Duodenal mucosa (tissue), 2 donors: ENCODE measurements at regions not wholly inside any gene's neighbourhood (a gene's known extent, or its start where the extent isn't known, plus 50 kb on each side); places are given as distances from the start of the nearest gene placed in this dataset.

Source experiments
- H3K27ac ChIP-seq: one replicate; pipeline ENCODE4 v1.7.0; 2013; ENCODE audit warnings: low read depth, low read length
- H3K27me3 ChIP-seq, 2 donors: one replicate each; pipeline ENCODE4 v1.7.0; 2013; ENCODE audit warnings: low read length in 2 of 2, control low read depth in 1 of 2; ENCODE audit not compliant: insufficient read depth in 2 of 2, control insufficient read depth in 1 of 2
- H3K36me3 ChIP-seq, 2 donors: one replicate each; pipeline ENCODE4 v1.7.0; 2013; ENCODE audit warnings: low read length in 2 of 2, control low read depth in 1 of 2; ENCODE audit not compliant: insufficient read depth in 2 of 2, control insufficient read depth in 1 of 2
- H3K4me1 ChIP-seq, 2 donors: one replicate each; pipeline ENCODE4 v1.7.0; 2013; ENCODE audit warnings: low read length in 2 of 2, control low read depth in 1 of 2; ENCODE audit not compliant: insufficient read depth in 2 of 2, control insufficient read depth in 1 of 2
- H3K4me3 ChIP-seq, 2 donors: one replicate each; pipeline ENCODE4 v1.7.0; 2013; ENCODE audit warnings: low read length in 2 of 2, low read depth in 1 of 2
- H3K9ac ChIP-seq, 2 donors: one replicate each; pipeline ENCODE4 v1.7.0; 2013; ENCODE audit warnings: low read length in 2 of 2, low read depth in 1 of 2
- H3K9me3 ChIP-seq, 2 donors: one replicate each; pipeline ENCODE4 v1.7.0; 2013; ENCODE audit warnings: low read length in 2 of 2, control low read depth in 1 of 2; ENCODE audit not compliant: control insufficient read depth in 1 of 2

- Histone ChIP-seq H3K36me3 (peaks cover 12 to 46% of the 10 kb centered on the region in 2 donors), H3K27me3 (no peaks in the 10 kb centered on the region), H3K4me1 (peaks cover 27 to 36% of the 10 kb centered on the region in 2 donors), H3K27ac (no peak overlapping the region), H3K9ac (no peak overlapping the region), H3K9me3 (no peaks in the 10 kb centered on the region), H3K4me3 (no peak overlapping the region)
Observed at GRCh38 chr12:124399622-124400021, 104.7 kb downstream of the RFLNA start.

- H3K4me1 ChIP-seq = peaks cover 35 to 45% of the 10 kb centered on the region in 2 donors
Observed at GRCh38 chr12:124398578-124399227, 103.8 kb downstream of the RFLNA start.

GRCh38 chr12:124397807-124398577, 103.1 kb downstream of the RFLNA start:
- no peak overlapping the region for H3K27ac ChIP-seq
- no peaks in the 10 kb centered on the region for H3K27me3 ChIP-seq
- H3K9me3 ChIP-seq = no peaks in the 10 kb centered on the region
- peak overlapping the region in 1 of 2 donors; percentile 6 for H3K9ac ChIP-seq
- H3K4me3 ChIP-seq = no peak overlapping the region
- H3K36me3 ChIP-seq = peaks cover 12 to 55% of the 10 kb centered on the region in 2 donors
- H3K4me1 ChIP-seq = peaks cover 42 to 52% of the 10 kb centered on the region in 2 donors

More at GRCh38 chr12:124398578-124399227, 103.8 kb downstream of the RFLNA start:
- Histone ChIP-seq H3K36me3 (peaks cover 12 to 55% of the 10 kb centered on the region in 2 donors), H3K9me3 (no peaks in the 10 kb centered on the region), H3K4me3 (no peak overlapping the region), H3K27ac (no peak overlapping the region), H3K27me3 (no peaks in the 10 kb centered on the region), H3K9ac (no peak overlapping the region)

GRCh38 chr12:124397399-124397679, 102.4 kb downstream of the RFLNA start:
- H3K36me3 ChIP-seq = peaks cover 12 to 55% of the 10 kb centered on the region in 2 donors
- H3K9me3 ChIP-seq = no peaks in the 10 kb centered on the region
- H3K4me3 ChIP-seq = no peak overlapping the region
- H3K4me1 ChIP-seq = peaks cover 49 to 59% of the 10 kb centered on the region in 2 donors
- H3K27me3 ChIP-seq = no peaks in the 10 kb centered on the region
- peak overlapping the region in 1 of 2 donors; percentile 6 for H3K9ac ChIP-seq
- no peak overlapping the region for H3K27ac ChIP-seq

- Histone ChIP-seq H3K9ac (peak overlapping the region in 1 of 2 donors; percentile 6), H3K9me3 (no peaks in the 10 kb centered on the region), H3K36me3 (peaks cover 12 to 56% of the 10 kb centered on the region in 2 donors), H3K4me1 (peaks cover 54 to 65% of the 10 kb centered on the region in 2 donors), H3K27me3 (no peaks in the 10 kb centered on the region), H3K27ac (no peak overlapping the region), H3K4me3 (no peak overlapping the region)
Observed at GRCh38 chr12:124396544-124397398, 101.9 kb downstream of the RFLNA start.

DNA sequence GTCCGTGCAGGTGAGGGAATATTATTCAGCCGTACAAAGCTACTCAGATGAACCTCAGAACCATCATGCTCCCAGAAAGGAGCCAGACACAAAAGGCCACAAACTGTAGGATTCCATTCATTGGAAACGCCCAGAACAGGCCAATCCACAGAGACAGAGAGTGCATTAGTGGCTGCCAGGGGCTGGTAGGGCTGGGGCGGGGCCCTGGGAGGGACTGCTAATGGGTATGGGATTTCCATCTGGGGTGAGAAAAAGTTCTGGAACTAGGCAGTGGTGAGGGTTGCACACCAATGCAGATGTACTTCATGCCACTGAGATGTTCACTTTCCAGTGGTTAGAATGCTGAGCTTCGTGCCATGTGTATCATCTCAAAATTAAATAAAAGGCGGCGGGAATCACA, 101.1 kb downstream of the RFLNA start:
- Histone ChIP-seq H3K27me3 (no peaks in the 10 kb centered on the region), H3K9ac (no peak overlapping the region), H3K4me3 (no peak overlapping the region), H3K36me3 (peaks cover 9 to 55% of the 10 kb centered on the region in 2 donors), H3K27ac (no peak overlapping the region), H3K9me3 (no peaks in the 10 kb centered on the region), H3K4me1 (peaks cover 61 to 70% of the 10 kb centered on the region in 2 donors)

DNA sequence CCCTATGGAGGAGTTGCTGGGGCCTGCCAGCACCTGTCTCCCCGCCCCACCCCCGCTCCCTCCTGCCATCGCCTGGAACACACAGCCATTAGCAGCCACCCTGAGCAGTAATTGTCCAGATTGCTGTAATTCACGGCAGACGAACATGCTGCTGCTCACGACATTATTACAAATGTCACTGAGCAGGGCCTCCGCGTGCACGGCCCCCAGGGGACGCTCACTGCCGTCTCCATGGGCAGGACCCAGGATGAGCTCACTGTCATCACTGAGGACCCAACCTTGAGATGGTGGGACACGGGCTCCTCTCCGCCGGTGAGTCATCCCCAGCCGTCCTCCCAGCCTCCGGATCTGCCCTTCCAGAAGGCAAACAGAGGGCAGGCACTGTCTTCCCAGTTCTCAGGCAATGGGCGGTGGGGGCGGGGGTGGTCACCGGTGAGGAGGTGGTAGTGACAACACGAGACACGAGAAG, 100.4 kb downstream of the RFLNA start:
- H3K9me3 ChIP-seq = no peaks in the 10 kb centered on the region
- H3K36me3 ChIP-seq = peaks cover 4 to 50% of the 10 kb centered on the region in 2 donors
- H3K4me1 ChIP-seq = peaks cover 67 to 76% of the 10 kb centered on the region in 2 donors
- no peaks in the 10 kb centered on the region for H3K27me3 ChIP-seq
- no peak overlapping the region for H3K27ac ChIP-seq
- no peak overlapping the region for H3K9ac ChIP-seq
- H3K4me3 ChIP-seq = no peak overlapping the region

DNA sequence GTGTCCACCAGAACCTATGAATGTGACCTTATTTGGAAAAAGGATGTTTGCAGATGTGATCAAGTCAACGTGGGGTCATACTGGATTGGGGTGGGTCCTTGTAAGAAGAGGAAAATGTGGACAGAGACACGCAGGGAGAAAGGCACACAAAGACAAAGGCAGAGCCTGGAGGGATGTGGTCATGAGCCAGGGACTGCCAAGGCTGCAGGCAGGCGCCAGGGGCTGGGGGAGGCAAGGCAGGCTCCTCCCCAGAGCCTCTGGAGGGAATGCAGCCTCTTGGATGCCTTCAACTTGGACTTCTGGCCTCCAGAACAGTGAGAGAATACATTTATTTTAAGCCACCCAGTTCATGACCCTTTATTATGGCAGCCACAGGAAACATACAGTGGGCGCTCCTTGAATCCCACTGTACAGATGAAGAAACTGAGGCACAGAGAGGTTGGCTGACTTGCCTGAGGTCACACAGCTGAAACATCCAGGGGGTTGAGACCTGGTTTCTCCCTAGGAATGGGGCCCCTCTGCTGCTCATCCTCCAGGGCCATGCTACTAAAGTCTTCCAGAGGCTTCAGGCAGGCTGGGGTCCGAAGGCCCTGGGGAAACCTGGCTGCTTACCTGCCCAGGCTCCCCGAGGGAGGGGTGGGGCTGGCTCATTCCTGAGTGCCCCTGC, 99.7 kb downstream of the RFLNA start:
- H3K9me3 ChIP-seq = no peaks in the 10 kb centered on the region
- H3K4me1 ChIP-seq = peaks cover 74 to 82% of the 10 kb centered on the region in 2 donors
- H3K9ac ChIP-seq = no peak overlapping the region
- peaks cover 0 to 46% of the 10 kb centered on the region in 2 donors for H3K36me3 ChIP-seq
- no peaks in the 10 kb centered on the region for H3K27me3 ChIP-seq
- no peak overlapping the region for H3K27ac ChIP-seq
- no peak overlapping the region for H3K4me3 ChIP-seq

DNA sequence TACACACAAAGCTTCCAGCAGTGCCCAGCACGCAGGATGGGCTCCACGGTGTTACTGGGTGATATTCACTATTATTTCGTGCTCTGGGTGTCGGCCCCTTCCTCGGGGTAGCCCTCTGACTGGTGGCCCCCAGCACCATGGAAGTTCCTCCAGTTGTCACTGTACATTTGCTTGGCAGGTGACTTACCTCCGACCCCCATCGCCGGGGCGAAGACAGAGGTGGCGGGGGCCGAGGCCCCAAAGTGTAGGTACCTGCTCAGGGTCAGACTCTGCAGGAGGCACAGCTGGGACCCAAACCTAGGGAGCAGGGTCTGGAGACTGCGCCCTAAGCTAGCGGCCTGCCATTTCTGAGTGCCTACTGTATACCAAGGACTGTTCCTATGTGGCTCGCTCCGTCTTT, 98.9 kb downstream of the RFLNA start:
- H3K27me3 ChIP-seq = no peaks in the 10 kb centered on the region
- H3K9me3 ChIP-seq = no peaks in the 10 kb centered on the region
- H3K27ac ChIP-seq = no peak overlapping the region
- peaks cover 0 to 45% of the 10 kb centered on the region in 2 donors for H3K36me3 ChIP-seq
- no peak overlapping the region for H3K9ac ChIP-seq
- H3K4me1 ChIP-seq = peaks cover 76 to 85% of the 10 kb centered on the region in 2 donors
- H3K4me3 ChIP-seq = no peak overlapping the region
